ENCODE measurements at regions not wholly inside any gene's neighbourhood (a gene's known extent, or its start where the extent isn't known, plus 50 kb on each side); places are given as distances from the start of the nearest gene placed in this dataset.

GRCh38 chr14:65866886-65867285, 454.4 kb downstream of the FUT8 start:
- DNase-seq (ENCODE audit: low read depth, low spot score) = no peak
- no peak overlapping the region for H3K27ac ChIP-seq

DNA sequence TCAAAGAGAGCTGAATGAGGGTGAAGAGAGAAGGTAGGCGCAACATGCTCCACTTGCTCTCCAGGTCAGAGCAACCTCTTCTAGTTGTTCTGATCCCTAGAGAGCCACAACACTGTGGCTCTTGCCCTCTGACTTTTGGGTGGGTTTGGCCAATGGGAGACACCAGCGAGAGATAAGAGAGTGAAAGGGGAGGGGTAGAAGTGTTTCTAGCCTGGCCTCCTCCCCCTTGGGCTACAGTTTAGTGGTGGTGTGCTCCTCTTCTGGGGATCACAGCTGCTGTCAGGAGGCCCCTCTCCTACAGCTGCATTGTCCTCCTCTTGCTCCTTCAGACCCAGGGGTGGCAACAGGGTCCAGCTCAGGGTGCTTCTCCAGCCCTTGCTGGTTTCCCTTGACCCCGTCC, 454.8 kb downstream of the FUT8 start:
- no peak overlapping the region for H3K27ac ChIP-seq
- no peak for DNase-seq (ENCODE audit: low read depth, low spot score)

DNA sequence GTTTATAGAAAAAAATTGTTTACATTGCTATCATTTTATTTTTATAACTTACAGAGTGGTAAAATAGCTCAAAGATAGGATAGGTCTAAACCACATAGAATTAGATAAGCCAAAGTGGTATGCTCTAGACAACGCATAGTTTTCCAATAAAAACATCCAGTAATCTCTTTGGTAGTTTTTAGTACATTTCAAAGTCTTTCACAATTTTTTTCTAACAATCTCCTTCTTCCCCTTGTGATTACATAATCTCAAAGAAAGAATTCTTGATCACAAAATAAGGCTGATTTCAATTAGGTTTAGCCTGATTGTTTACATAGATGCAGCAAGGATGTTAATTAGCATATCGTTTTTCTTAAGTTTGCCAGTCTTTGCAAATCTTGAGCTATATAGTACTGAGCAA, 460.0 kb downstream of the FUT8 start:
- DNase-seq (ENCODE audit: low read depth, low spot score) = no peak
- H3K27ac ChIP-seq = no peak overlapping the region

- no peak for DNase-seq (ENCODE audit: low read depth, low spot score)
- no peak overlapping the region for H3K27ac ChIP-seq
Observed at GRCh38 chr14:65877166-65877565, 464.6 kb downstream of the FUT8 start.

GRCh38 chr14:65877624-65878023, 465.1 kb downstream of the FUT8 start:
- no peak overlapping the region for H3K27ac ChIP-seq
- no peak for DNase-seq (ENCODE audit: low read depth, low spot score)

DNA sequence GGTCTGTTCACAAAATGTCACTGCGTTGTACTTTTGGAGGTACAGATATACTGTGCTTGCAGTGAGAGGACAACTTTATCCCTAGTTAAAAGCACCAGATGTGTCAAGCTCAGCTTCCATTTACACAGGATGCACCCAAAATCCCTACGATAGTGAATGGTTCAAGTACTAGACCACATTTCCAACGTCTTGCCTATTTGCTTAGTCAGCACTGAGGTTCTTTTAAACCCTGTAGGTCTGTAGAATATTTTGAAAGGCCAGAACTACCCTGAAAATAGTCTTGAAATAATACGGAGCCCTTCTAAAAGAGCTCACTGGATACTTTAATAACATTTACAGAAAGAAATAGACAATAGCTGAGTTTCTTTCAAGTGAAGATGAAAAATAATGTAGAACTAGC, 466.1 kb downstream of the FUT8 start:
- DNase-seq (ENCODE audit: low read depth, low spot score) = no peak
- no peak overlapping the region for H3K27ac ChIP-seq

GRCh38 chr14:65879248-65880009, 466.9 kb downstream of the FUT8 start:
- DNase-seq (ENCODE audit: low read depth, low spot score) = peak; percentile 71
- H3K27ac ChIP-seq = peak overlapping the region; percentile 18

DNA sequence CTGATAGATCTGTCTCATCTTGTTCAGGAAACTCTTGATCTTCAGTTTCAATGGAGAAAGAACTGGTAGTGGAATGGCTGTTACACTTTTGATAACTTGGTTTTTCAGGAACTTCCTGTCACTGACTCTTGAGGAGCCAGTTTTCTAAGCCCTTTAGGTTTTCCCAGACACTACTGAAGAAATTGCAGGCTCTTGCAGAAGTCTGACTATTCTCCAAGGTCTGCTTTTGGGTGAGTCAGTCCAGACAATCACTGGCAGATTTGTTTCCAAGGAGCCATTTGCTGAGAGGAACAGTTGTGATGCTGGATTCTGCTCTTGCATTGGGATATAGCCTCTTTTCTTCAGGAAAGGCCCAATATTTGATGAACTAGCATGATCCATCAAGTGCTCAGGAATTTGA, 468.0 kb downstream of the FUT8 start:
- H3K27ac ChIP-seq = no peak overlapping the region
- no peak for DNase-seq (ENCODE audit: low read depth, low spot score)

- H3K27ac ChIP-seq = no peak overlapping the region
- DNase-seq (ENCODE audit: low read depth, low spot score) = no peak
Observed at GRCh38 chr14:65881642-65882041, 469.1 kb downstream of the FUT8 start.

GRCh38 chr14:65888677-65889076, 476.1 kb downstream of the FUT8 start:
- no peak overlapping the region for H3K27ac ChIP-seq
- DNase-seq (ENCODE audit: low read depth, low spot score) = no peak

DNA sequence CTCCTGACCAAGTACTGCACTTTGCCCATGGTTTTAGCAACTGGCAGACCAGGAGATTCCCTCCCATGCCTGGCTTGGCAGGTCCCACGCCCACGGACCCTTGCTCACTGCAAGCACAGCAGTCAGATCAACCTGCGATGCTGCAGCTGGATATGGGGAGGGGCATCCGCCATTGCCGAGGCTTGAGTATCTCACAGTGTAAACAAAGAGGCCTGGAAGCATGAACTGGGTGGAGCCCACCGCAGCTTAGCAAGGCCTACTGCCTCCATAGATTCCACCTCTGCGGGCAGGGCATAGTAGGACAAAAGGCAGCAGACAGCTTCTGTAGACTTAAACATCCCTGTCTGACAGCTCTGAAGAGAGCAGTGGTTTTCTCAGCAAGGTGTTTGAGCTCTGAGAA, 479.8 kb downstream of the FUT8 start:
- no peak overlapping the region for H3K27ac ChIP-seq
- no peak for DNase-seq (ENCODE audit: low read depth, low spot score)

- no peak overlapping the region for H3K27ac ChIP-seq
- DNase-seq (ENCODE audit: low read depth, low spot score) = no peak
Observed at GRCh38 chr14:65900164-65900563, 487.6 kb downstream of the FUT8 start.

- no peak for DNase-seq (ENCODE audit: low read depth, low spot score)
Observed at GRCh38 chr14:65901595-65901994, 489.1 kb downstream of the FUT8 start.

DNA sequence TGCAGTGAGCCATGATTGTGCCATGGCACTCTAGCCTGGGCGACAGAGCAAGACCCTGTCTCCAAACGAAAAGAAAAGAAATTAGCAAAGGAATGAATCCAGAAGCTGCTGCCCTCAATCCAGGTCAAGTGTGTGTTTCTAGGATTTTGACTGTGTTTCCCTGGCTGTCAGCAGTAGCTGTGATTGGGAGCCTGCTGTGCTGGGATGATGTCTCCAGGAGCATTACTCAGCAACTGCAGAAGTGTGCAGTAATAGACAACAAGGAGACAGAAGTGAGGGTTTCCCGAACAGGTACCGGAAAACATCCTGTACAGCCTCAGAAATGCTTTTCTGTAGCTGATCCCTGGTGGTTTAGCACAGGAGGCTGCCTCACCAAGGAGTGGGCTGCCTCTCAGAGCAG, 492.5 kb downstream of the FUT8 start:
- DNase-seq (ENCODE audit: low read depth, low spot score) = no peak
- no peak overlapping the region for H3K27ac ChIP-seq

More at GRCh38 chr14:65901595-65901994, 489.1 kb downstream of the FUT8 start:
- H3K27ac ChIP-seq = no peak overlapping the region

DNA sequence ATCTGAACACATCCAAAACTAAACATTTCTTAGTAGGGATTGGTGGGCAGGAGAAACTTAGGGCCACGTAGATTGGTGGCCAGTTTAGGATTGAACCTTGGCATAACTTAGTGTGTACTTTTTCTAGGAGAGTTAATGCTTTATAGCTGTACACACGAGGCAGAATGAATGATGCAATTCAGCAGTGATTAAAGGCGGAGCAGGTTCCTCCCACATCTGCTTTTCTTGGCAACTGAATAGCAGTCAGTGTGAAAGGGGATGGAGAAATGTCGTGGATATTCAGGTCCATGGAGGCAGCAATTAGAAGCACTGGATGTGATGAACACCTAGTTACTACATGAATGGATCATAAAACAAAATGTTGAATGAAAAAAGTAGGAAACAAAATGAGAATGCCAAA, 493.8 kb downstream of the FUT8 start:
- H3K27ac ChIP-seq = no peak overlapping the region
- DNase-seq (ENCODE audit: low read depth, low spot score) = no peak

DNA sequence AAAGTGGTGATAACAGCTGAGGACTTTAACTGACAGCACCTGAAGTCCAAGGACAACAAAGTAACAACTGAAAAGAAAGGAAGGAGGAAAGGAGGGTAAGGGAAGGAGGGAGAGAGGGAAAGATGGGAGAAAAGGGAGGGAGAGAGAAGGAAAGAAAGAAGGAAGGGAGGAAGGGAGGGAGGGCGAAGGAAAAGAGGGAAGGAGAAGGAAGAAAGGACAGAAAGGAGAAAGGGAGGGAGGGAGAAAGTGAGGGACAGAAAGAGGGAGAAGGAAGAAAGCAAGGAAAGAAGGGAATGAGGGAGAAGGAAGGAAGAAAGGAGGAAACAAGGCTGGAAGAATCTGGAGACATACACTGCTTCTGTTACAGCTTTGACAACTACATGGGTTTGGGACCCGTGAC, 494.4 kb downstream of the FUT8 start:
- no peak for DNase-seq (ENCODE audit: low read depth, low spot score)
- H3K27ac ChIP-seq = no peak overlapping the region

DNA sequence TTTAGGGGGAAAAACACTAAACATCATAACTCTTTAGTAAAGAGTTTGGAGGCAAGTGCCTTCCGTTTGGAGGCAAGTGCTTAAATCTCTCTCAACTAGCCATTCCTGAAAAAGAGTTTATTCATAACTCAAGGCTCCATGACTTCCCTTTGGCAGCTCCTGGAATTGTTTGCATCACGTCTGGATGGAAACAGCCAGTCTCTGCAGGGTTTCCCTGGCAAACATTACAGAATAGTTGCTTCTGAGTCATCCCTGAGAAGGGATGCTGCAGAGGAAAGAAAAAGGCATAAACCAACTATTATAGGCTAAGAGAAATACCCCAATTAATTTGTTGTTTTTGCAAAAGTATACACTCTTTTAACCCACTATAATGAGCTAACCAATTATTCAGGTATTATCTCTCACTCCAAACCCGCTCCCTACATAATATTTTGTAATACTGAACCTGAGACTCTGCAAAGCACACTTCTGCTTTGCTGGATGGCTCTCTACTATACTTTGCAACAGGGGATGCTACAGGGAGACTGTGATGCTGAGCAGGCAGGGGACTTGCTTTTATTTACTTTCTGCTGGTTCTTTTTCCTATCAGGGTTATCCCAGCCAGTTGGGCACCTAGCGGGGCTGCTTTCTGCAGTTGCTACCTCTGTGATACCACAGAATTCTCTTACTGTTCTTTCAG, 497.7 kb downstream of the FUT8 start:
- DNase-seq (ENCODE audit: low read depth, low spot score) = no peak
- no peak overlapping the region for H3K27ac ChIP-seq

DNA sequence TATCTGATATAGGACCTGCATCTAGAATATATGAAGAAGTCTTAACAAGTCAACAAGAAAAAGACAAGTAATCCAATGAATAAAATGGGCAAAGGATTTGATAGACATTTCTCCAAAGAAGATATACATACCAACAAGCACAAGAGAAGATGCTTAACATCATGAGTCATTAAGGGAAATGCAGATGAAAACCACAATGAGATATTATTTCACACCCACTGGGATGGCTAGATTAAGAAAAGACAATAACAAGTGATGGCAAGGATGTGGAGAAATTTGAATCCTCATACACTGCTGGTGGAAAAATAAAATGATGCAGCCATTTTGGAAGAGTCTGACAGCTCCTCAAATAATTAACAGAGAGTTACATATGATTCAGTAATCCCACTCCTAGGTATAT, 502.6 kb downstream of the FUT8 start:
- DNase-seq (ENCODE audit: low read depth, low spot score) = no peak
- H3K27ac ChIP-seq = no peak overlapping the region

DNA sequence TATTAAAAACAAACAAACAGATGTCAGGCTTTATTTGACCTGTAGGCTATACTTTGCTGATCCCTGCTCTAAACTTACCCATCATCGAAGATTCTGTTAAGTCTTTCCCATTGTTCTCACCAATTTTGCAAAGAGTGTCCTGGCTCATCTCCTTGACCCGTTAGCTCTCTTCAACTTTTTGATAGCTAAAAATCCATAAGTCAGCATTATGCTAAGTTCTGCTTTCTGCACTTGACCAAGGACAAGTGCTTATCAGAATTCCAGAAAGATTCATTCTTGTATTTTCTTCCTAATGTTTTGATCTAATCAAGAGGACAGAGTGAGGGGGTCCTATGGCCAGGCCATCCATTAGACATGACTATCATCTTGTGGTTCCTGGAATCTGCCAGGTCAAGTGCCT, 503.5 kb downstream of the FUT8 start:
- DNase-seq (ENCODE audit: low read depth, low spot score) = no peak

GRCh38 chr14:65920996-65921395, 508.5 kb downstream of the FUT8 start:
- no peak overlapping the region for H3K27ac ChIP-seq
- no peak for DNase-seq (ENCODE audit: low read depth, low spot score)

More for the DNA sequence above, 503.5 kb downstream of the FUT8 start:
- no peak overlapping the region for H3K27ac ChIP-seq

- no peak for DNase-seq (ENCODE audit: low read depth, low spot score)
- H3K27ac ChIP-seq = no peak overlapping the region
Observed at GRCh38 chr14:65922142-65922541, 509.6 kb downstream of the FUT8 start.

DNA sequence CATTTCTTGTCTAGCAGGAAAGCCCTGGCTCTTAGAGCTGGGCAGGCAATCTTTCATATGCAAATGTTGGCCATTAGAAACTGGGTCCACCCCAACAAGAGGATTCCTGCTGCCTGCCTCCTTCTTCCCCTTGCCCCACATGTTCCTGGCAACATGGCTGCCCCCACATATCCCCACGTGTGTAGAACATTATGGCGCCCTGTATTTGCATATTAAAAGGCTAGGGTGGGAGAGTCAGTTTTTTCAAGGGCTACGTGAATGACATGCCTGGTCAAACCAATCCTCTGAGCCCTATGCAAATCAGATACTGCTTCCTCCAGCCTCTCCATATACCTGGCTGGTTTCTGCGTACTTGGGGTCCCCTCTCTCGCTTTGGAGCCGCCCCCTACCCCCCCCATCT, 514.0 kb downstream of the FUT8 start:
- H3K27ac ChIP-seq = no peak overlapping the region
- no peak for DNase-seq (ENCODE audit: low read depth, low spot score)

Data from epithelial cell of prostate (primary cell).